KMS-11 (cell line): ENCODE measurements at regions not wholly inside any gene's neighbourhood (a gene's known extent, or its start where the extent isn't known, plus 50 kb on each side); places are given as distances from the start of the nearest gene placed in this dataset.
"Not testable (repeated sequence)": the region's sequence is repeated elsewhere in the genome, so short reads cannot be mapped to it uniquely, and the experiment has no call there.

Experiments
- H2AFZ ChIP-seq: fragments of 200-600 bp; sonication (generic); 2 replicates; pipeline ENCODE4 v1.6.1; 2016; ENCODE audit warnings: antibody characterized with exemption, mixed run types, low read depth
- H3K27ac ChIP-seq: fragments of 200-600 bp; sonication (generic); 2 replicates; pipeline ENCODE4 v1.6.1; 2016; ENCODE audit warnings: mild to moderate bottlenecking, mixed run types
- H3K27me3 ChIP-seq: fragments of 200-600 bp; sonication (generic); 2 replicates; pipeline ENCODE4 v1.6.1; 2017; ENCODE audit warnings: mild to moderate bottlenecking, low read depth, mixed run types, moderate library complexity; ENCODE audit not compliant: insufficient read depth
- H3K36me3 ChIP-seq: fragments of 200-600 bp; sonication (generic); 2 replicates; pipeline ENCODE4 v1.6.1; 2017; ENCODE audit warnings: mild to moderate bottlenecking, mixed run types; ENCODE audit not compliant: insufficient read depth
- H3K4me1 ChIP-seq: fragments of 200-600 bp; sonication (generic); 2 replicates; pipeline ENCODE4 v1.6.1; 2016; ENCODE audit warnings: mild to moderate bottlenecking, low read depth, mixed run types; ENCODE audit not compliant: poor library complexity, severe bottlenecking
- H3K4me2 ChIP-seq: fragments of 200-600 bp; sonication (generic); 2 replicates; pipeline ENCODE4 v1.7.0; 2016; ENCODE audit warnings: mild to moderate bottlenecking, mixed run types
- H3K4me3 ChIP-seq: fragments of 200-600 bp; sonication (generic); IDR thresholded peaks from 2 replicates; pipeline ENCODE4 v1.6.1; 2017; ENCODE audit warnings: low read depth, low read length, mixed read lengths; ENCODE audit not compliant: insufficient read depth
- H3K79me2 ChIP-seq: fragments of 200-600 bp; sonication (generic); 2 replicates; pipeline ENCODE4 v1.6.1; 2016; ENCODE audit warnings: low read depth, mixed run types; ENCODE audit not compliant: insufficient read depth
- H3K9ac ChIP-seq: fragments of 200-600 bp; sonication (generic); 2 replicates; pipeline ENCODE4 v1.6.1; 2016; ENCODE audit warnings: mild to moderate bottlenecking, mixed run types
- H4K20me1 ChIP-seq: fragments of 200-600 bp; sonication (generic); 2 replicates; pipeline ENCODE4 v1.6.1; 2016; ENCODE audit warnings: mild to moderate bottlenecking, mixed run types; ENCODE audit not compliant: insufficient read depth
- CTCF ChIP-seq: fragments of 200-600 bp; sonication (generic); conservative IDR thresholded peaks from 2 replicates; pipeline ENCODE4 v1.6.1; 2017; ENCODE audit warnings: low read depth, mild to moderate bottlenecking, antibody characterized with exemption, low read length, moderate library complexity, mixed read lengths

GRCh38 chr13:19085258-19085657 lies 96.4 kb downstream of the TUBA3C start:
- H4K20me1 ChIP-seq = no peaks in the 10 kb centered on the region
- H2AFZ ChIP-seq = no peak overlapping the region
- H3K9ac ChIP-seq = no peak overlapping the region
- H3K79me2 ChIP-seq = no peaks in the 10 kb centered on the region
- no peaks in the 10 kb centered on the region for H3K36me3 ChIP-seq
- no peaks in the 10 kb centered on the region for H3K4me1 ChIP-seq
- no peak for TF ChIP-seq CTCF
- no peak overlapping the region for H3K27ac ChIP-seq
- no peaks in the 10 kb centered on the region for H3K27me3 ChIP-seq
- no peak overlapping the region for H3K4me2 ChIP-seq
- H3K4me3 ChIP-seq = no peak overlapping the region

GRCh38 chr13:19083340-19083739 lies 98.3 kb downstream of the TUBA3C start:
- Histone ChIP-seq H3K4me1 (no peaks in the 10 kb centered on the region), H3K4me2 (no peak overlapping the region), H3K79me2 (no peaks in the 10 kb centered on the region), H3K4me3 (no peak overlapping the region), H3K27me3 (no peaks in the 10 kb centered on the region), H2AFZ (no peak overlapping the region), H4K20me1 (no peaks in the 10 kb centered on the region), H3K9ac (no peak overlapping the region), H3K36me3 (no peaks in the 10 kb centered on the region), H3K27ac (no peak overlapping the region)
- no peak for TF ChIP-seq CTCF

- Histone ChIP-seq H3K4me2 (no peak overlapping the region), H3K27me3 (no peaks in the 10 kb centered on the region), H3K27ac (no peak overlapping the region), H3K4me3 (no peak overlapping the region), H3K4me1 (no peaks in the 10 kb centered on the region), H2AFZ (no peak overlapping the region), H3K79me2 (no peaks in the 10 kb centered on the region), H3K9ac (no peak overlapping the region), H4K20me1 (no peaks in the 10 kb centered on the region), H3K36me3 (no peaks in the 10 kb centered on the region)
- no peak for TF ChIP-seq CTCF
These were observed 106.2 kb downstream of the TUBA3C start for GRCh38 chr13:19075418-19075817.

- Histone ChIP-seq H2AFZ (no peak overlapping the region), H4K20me1 (no peaks in the 10 kb centered on the region), H3K4me1 (no peaks in the 10 kb centered on the region), H3K27ac (no peak overlapping the region), H3K4me3 (no peak overlapping the region), H3K9ac (no peak overlapping the region), H3K36me3 (no peaks in the 10 kb centered on the region), H3K27me3 (no peaks in the 10 kb centered on the region), H3K79me2 (no peaks in the 10 kb centered on the region), H3K4me2 (no peak overlapping the region)
- no peak for TF ChIP-seq CTCF
These were observed 107.1 kb downstream of the TUBA3C start for GRCh38 chr13:19074519-19074918.

- not testable (repeated sequence) for H3K27me3 ChIP-seq, H3K36me3 ChIP-seq, H3K79me2 ChIP-seq, H2AFZ ChIP-seq, H3K4me3 ChIP-seq, H3K9ac ChIP-seq, H4K20me1 ChIP-seq, H3K27ac ChIP-seq, H3K4me1 ChIP-seq, H3K4me2 ChIP-seq
These were observed 107.5 kb downstream of the TUBA3C start for GRCh38 chr13:19074106-19074505.

GRCh38 chr13:19072956-19073706 lies 108.5 kb downstream of the TUBA3C start:
- not testable (repeated sequence) for H3K9ac ChIP-seq, H3K79me2 ChIP-seq, H3K27me3 ChIP-seq

More at GRCh38 chr13:19072956-19073706, 108.5 kb downstream of the TUBA3C start:
- not testable (repeated sequence) for H3K36me3 ChIP-seq, H2AFZ ChIP-seq, H3K4me2 ChIP-seq, H4K20me1 ChIP-seq, H3K4me1 ChIP-seq, H3K4me3 ChIP-seq, H3K27ac ChIP-seq
